ENCODE measurements at regions not wholly inside any gene's neighbourhood (a gene's known extent, or its start where the extent isn't known, plus 50 kb on each side); places are given as distances from the start of the nearest gene placed in this dataset.

- TF ChIP-seq CTCF (IDR thresholded peaks at IDR 0.05) = no peak
- no peak for TF ChIP-seq POLR2A (IDR thresholded peaks at IDR 0.05)
These were observed 394.8 kb downstream of the PRDM2 start for GRCh38 chr1:14094611-14095400.

Data from lower leg skin (tissue), 3 donors.